Fibroblast of the aortic adventitia (primary cell): ENCODE measurements at regions not wholly inside any gene's neighbourhood (a gene's known extent, or its start where the extent isn't known, plus 50 kb on each side); places are given as distances from the start of the nearest gene placed in this dataset.
A peak's percentile ranks its signal among the peaks of the same experiment; 100 is the strongest.

Source experiments
- DNase-seq: peaks from one replicate; pipeline ENCODE4 v3.0.0-alpha.2; 2010; ENCODE audit warnings: low read depth
- H3K4me3 ChIP-seq: 2 replicates; pipeline ENCODE4 v1.5.1; 2011; ENCODE audit warnings: low read depth, mild to moderate bottlenecking, control low read depth, low read length, moderate library complexity
- TF ChIP-seq, protein P1 (sequence below): IDR thresholded peaks from 2 replicates; pipeline ENCODE4 v1.5.1; 2011; ENCODE audit warnings: mild to moderate bottlenecking, low read length, control low read depth, inconsistent platforms; ENCODE audit not compliant: insufficient read depth

DNA sequence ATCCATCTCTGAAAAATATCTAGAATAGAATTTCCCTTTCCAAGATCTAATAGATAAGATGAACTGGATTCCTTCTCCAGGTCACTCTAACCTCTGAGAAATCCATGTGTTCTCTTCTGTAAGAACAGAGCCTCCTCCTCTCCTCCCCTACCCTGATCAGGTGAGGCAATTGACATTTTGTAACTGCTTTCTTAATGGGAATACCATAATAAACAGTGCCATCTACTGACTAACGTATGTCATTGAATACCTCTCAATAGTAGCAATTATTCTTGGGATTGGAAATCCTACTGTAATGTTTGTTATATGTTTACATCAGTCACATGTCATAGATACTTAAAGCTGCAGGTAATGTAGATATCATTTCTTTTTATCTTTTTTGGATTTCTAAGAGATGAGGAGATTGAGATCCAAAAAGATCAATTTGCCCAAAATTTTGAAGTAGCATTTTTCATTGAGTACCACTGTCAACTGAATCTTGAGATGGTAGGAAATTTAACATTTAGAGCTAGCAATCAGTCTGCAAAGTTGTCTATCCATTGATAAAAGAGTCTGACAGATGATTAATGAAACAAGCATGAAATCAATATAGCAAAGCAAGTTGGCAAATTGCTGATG, 365.8 kb upstream of the HSF2 start:
- TF ChIP-seq, protein P1, sequence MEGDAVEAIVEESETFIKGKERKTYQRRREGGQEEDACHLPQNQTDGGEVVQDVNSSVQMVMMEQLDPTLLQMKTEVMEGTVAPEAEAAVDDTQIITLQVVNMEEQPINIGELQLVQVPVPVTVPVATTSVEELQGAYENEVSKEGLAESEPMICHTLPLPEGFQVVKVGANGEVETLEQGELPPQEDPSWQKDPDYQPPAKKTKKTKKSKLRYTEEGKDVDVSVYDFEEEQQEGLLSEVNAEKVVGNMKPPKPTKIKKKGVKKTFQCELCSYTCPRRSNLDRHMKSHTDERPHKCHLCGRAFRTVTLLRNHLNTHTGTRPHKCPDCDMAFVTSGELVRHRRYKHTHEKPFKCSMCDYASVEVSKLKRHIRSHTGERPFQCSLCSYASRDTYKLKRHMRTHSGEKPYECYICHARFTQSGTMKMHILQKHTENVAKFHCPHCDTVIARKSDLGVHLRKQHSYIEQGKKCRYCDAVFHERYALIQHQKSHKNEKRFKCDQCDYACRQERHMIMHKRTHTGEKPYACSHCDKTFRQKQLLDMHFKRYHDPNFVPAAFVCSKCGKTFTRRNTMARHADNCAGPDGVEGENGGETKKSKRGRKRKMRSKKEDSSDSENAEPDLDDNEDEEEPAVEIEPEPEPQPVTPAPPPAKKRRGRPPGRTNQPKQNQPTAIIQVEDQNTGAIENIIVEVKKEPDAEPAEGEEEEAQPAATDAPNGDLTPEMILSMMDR: peak; percentile 52
- no peak overlapping the region for H3K4me3 ChIP-seq
- DNase-seq: peak; percentile 88

DNA sequence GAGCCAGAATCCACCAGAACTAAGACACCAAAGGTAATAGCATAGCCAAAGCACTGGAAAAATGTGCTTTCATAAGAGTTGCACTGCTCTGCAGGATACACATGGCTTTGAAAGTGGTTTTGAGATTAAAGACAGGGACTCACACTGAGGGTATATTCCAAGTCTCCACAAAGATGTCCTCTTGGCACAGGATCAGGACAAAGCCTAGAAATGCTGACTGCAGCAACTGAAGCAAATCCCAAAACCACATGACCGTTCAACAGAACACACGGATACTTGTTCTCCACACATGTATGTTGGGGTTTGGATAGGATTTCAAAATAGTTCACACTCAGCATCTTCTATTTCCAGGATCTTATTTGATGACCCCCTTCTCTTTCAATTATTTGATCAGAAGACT, 364.3 kb upstream of the HSF2 start:
- no peak for DNase-seq
- TF ChIP-seq, protein P1: no peak
- H3K4me3 ChIP-seq: no peak overlapping the region

DNA sequence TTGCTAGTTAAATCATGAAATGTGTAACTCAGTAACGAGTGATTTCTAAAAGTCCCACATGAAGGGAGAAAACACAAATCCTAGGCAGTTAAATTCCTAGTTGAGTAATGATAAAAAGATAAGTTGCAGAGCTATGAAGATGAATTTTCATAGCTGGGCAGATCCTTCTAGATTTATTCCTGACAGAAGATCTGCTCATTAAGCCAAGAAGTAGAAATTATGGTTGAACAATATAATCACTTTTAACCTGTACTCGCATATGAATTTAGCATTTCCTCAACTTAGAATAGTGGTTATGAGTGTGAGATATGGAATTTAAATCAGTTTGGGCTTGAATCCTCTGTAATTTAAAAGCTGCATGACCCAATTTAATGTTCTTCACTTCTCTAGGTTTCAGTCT, 359.2 kb upstream of the HSF2 start:
- no peak overlapping the region for H3K4me3 ChIP-seq
- TF ChIP-seq, protein P1: no peak
- no peak for DNase-seq

DNA sequence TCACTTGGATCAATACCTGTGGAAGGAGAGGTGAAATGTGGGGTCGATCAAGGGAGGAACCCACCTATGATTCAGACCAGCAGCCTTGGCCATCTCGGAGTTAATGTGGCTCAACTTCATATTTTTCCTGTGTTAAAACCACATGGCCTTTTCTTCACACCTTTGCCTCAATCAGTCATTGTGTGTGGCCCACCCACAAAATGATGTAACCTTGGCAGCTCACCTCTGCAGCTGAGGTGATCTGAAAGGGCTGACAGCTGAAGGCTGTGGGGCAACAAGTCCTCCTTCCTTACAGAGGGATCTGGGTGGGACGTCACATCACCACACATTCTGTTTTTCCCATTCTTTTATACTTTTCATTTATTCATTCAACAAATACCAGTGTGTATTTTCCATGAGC, 357.1 kb upstream of the HSF2 start:
- TF ChIP-seq, protein P1: no peak
- DNase-seq: no peak
- H3K4me3 ChIP-seq: no peak overlapping the region

DNA sequence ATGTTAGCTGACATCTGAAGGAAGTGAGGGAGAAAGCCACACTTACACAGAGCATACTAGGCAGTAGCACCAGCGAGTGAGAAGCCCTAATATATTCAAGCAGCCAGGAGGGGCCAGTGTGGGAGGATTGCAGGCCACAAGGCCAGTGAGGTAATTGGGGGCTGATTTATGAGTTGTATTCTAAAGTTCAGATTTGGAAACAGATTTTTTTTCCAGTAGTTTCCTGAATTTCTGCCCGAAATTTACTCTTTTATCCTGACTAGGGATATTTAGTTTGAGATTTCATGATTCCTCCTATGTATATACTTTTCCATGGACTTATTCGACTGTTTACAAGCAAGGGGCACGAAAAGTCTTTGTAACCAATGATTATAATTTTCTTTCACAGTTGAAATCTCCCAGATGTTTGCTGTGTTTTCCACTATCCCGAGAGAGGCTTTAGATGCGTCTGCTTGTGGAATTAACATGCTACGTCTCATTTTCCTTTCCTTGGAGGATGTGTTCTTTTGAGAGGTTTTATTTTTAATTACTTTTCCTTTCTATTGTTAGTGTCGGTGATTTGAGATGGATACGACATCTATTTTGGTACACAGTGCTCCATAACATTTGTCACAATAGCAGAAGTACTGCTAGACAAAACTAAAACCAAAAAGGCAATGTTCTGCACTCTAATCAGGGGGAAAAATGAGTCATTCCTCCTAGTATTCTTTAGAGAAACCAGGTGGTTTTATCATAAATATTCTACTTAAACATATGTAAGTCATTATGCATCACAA, 356.3 kb upstream of the HSF2 start:
- DNase-seq: peak; percentile 24
- no peak overlapping the region for H3K4me3 ChIP-seq
- TF ChIP-seq, protein P1: no peak

DNA sequence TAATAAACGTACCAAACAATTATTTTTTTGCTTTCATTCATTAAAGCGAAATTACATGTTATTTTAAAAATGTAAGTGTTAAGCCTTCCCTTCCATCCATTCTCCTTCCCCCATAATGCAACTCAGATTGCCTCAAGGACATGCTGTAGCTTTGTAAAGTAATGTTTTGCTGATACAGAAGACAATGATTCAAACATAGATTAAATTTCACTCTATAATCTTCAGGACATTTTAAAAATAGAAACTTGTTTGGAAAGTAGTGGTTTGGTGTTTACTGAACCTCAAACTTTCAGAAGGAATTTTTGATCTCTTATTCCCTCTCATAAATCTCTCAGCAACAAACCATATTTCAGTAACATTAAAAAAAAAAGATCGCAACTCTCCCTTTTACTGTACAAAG, 350.9 kb upstream of the HSF2 start:
- H3K4me3 ChIP-seq: no peak overlapping the region
- DNase-seq: no peak
- TF ChIP-seq, protein P1: no peak

DNA sequence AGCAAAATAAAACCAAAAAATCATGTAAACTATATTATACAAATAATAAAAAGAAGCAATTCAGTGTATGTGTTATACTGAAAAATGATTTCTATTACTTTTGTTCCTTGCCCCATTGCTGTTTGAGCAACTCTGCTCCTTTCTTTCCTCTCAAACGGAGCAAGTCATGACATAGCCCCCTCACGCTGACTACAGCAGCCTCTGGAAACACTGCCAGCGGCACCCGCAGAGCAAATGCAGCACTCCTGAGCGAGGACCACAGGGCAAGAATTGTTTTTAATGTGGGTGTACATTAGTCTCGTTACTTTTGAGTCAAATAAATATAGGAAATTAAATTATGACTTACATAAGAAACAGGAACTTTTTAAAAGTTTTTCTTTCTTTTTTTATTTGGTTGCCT, 350.1 kb upstream of the HSF2 start:
- TF ChIP-seq, protein P1: no peak
- no peak for DNase-seq
- H3K4me3 ChIP-seq: no peak overlapping the region
